Heart right ventricle (tissue), 16 donors: ENCODE measurements at regions not wholly inside any gene's neighbourhood (a gene's known extent, or its start where the extent isn't known, plus 50 kb on each side); places are given as distances from the start of the nearest gene placed in this dataset.

Experiments
- ATAC-seq, 8 donors: fragments of 200-7000 bp; cut with Tn5 transposase; one replicate each; pipeline ENCODE4 v1.9.1; 2020; ENCODE audit warnings: mild to moderate bottlenecking in 8 of 8, moderate library complexity in 8 of 8, moderate number of reproducible peaks in 1 of 8
- DNase-seq, 2 donors: peaks; one replicate each; pipeline ENCODE4 v3.0.0-alpha.2; 2020
- H3K27ac ChIP-seq, 10 donors: fragments of 200-600 bp; sonication (generic) in 2 of 10; one replicate each; pipeline versions ENCODE4 v1.5.0 to v1.8.0; 2020 to 2022; ENCODE audit warnings: mild to moderate bottlenecking in 3 of 10
- H3K27me3 ChIP-seq, 7 donors: fragments of 200-600 bp; one replicate each; pipeline ENCODE4 v1.8.0; 2021 to 2022; ENCODE audit warnings: mild to moderate bottlenecking in 2 of 7
- H3K36me3 ChIP-seq, 9 donors: fragments of 200-600 bp; sonication (generic) in 1 of 9; one replicate each; pipeline versions ENCODE4 v1.5.0 to v1.8.0; 2020 to 2022; ENCODE audit warnings: mild to moderate bottlenecking in 2 of 9
- H3K4me1 ChIP-seq, 9 donors: fragments of 200-600 bp; sonication (generic) in 1 of 9; one replicate each; pipeline versions ENCODE4 v1.5.0 to v1.8.0; 2020 to 2022; ENCODE audit warnings: mild to moderate bottlenecking in 4 of 9
- H3K4me3 ChIP-seq, 10 donors: fragments of 200-600 bp; sonication (generic) in 2 of 10; one replicate each; pipeline versions ENCODE4 v1.5.0 to v1.8.0; 2020 to 2022; ENCODE audit warnings: mild to moderate bottlenecking in 7 of 10, moderate library complexity in 2 of 10
- H3K9me3 ChIP-seq, 11 donors: fragments of 200-600 bp in 10 of 11; sonication (generic) in 2 of 11; one replicate each; pipeline versions ENCODE4 v1.5.0 to v1.8.0; 2013 to 2022; ENCODE audit warnings: mild to moderate bottlenecking in 2 of 11, control low read depth in 1 of 11, moderate library complexity in 1 of 11
- WGBS, 2 donors: extraction: QIAGEN DNeasy Blood & Tissue Kit; methylation state at CpG; one replicate each; pipeline ENCODE4 v1.1.7; 2013; ENCODE audit warnings: inconsistent platforms in 1 of 2; 5-methylcytosine and 5-hydroxymethylcytosine counted together
- intact Hi-C, 10 donors: fragments of 100-400 bp; cut with DNase I; formaldehyde crosslinking; loops; one replicate each; pipeline versions ENCODE4 v1.11.1 to v1.14.2; 2022
- TF ChIP-seq, protein P1 (sequence below), 9 donors: fragments of 200-600 bp; sonication (generic) in 2 of 9; IDR thresholded peaks; one replicate each; pipeline versions ENCODE4 v1.5.0 to v1.8.0; 2021 to 2022; ENCODE audit warnings: antibody characterized with exemption in 9 of 9, mild to moderate bottlenecking in 5 of 9, moderate library complexity in 1 of 9
- donor health status: Arrhythmogenic right ventricular cardiomyopathy.
- donor health status: ischemic (EF 13 %, LVEDD 7.1; RV severe dilation, severe dysfunction).
- donor health status: healthy with polysubstance abuse.
- donor health status: DM: no; HTN: yes; CAD: no.
- donor health status: DM: no; HTN: no; CAD: no.
- donor health status: ischemic (EF 25% LVEDD 6.9; RV normal size, moderate dysfunction).
- donor health status: ischemic (EF 25% LVEDD 5.7; RV mildly dilated, moderate dysfunction).
- donor health status: healthy.
- donor health status: DM: yes; HTN: yes; CAD: no.
- donor health status: Ischemic cardiomyopathy.
- donor health status: ischemic (EF 35%, LVEDD 5.7; RV mildly dilated, moderate dysfunction).
- donor health status: nonischemic (EF 11% LVEDD 7.7; RV severe dilation, severe dysfunction).
- donor health status: DM: yes; HTN: yes; CAD: no.
- donor health status: PGD.
- donor health status: ischemic (EF 29% LVEDD 5.4; RV normal size, mild dysfunction).
- donor health status: nonischemic (EF 23%, LVEDD 6.1; RV moderate dilation, normal function).

DNA sequence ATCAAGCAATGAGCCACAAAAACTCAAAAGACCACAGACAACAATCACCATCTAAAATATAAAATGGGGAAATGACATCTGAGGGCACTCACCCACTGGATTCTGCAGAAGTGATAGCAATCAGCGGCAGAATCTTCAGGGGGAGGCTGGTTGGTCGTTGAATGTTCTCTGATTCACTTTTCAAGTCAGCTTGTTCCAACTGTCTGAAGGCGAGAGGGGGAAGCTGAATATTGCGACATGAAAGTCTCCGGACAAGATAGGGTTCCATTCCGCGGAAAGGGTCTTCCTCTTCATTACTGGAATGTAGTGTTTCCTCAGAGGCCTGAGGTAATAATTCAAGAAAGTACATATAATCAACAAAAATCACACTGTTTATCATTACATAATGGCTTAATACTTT is 94.9 kb upstream of the PDE4D start:
- Histone ChIP-seq H3K36me3 (no peaks in the 10 kb centered on the region), H3K27me3 (no peaks in the 10 kb centered on the region), H3K27ac (no peak overlapping the region), H3K9me3 (peaks cover 0 to 4% (median 0%) of the 10 kb centered on the region in 11 donors), H3K4me3 (no peak overlapping the region), H3K4me1 (no peaks in the 10 kb centered on the region)
- TF ChIP-seq, protein P1, sequence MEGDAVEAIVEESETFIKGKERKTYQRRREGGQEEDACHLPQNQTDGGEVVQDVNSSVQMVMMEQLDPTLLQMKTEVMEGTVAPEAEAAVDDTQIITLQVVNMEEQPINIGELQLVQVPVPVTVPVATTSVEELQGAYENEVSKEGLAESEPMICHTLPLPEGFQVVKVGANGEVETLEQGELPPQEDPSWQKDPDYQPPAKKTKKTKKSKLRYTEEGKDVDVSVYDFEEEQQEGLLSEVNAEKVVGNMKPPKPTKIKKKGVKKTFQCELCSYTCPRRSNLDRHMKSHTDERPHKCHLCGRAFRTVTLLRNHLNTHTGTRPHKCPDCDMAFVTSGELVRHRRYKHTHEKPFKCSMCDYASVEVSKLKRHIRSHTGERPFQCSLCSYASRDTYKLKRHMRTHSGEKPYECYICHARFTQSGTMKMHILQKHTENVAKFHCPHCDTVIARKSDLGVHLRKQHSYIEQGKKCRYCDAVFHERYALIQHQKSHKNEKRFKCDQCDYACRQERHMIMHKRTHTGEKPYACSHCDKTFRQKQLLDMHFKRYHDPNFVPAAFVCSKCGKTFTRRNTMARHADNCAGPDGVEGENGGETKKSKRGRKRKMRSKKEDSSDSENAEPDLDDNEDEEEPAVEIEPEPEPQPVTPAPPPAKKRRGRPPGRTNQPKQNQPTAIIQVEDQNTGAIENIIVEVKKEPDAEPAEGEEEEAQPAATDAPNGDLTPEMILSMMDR (IDR thresholded peaks at IDR 0.05), result no peak
- no peak for ATAC-seq
- WGBS, 2 donors, result 88 to 93% methylated on average over 7 of the region's 7 CpGs
- DNase-seq, result no peak
- intact Hi-C loops, result no loop called here

DNA sequence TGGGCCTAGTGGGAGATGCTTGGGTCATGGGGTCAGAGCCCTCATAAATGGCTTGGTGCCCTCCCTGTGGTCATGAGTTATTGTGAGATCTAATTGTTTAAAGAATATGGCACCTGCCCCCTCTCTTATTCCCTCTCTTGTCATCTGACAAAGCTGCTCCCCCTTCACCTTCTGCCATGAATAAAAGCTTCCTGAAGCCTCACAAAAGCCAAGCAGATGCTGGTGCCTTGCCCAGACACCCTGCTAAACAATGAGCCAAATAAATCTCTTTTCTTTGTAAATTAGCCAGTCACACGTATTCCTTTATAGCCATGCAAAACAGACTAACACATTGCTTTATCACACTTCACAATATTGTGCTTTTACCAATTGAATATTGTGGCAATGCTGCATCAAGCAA is 82.8 kb upstream of the PDE4D start:
- no peaks in the 10 kb centered on the region for H3K27me3 ChIP-seq
- intact Hi-C loops, result no loop called here
- DNase-seq (no peak), ATAC-seq (no peak)
- H3K27ac ChIP-seq, result no peak overlapping the region
- H3K36me3 ChIP-seq, result no peaks in the 10 kb centered on the region
- WGBS, 2 donors, result 62 to 72% methylated on average over 1 of the region's 1 CpG
- no peak overlapping the region for H3K4me3 ChIP-seq
- TF ChIP-seq, protein P1 (IDR thresholded peaks at IDR 0.05), result no peak
- H3K4me1 ChIP-seq, result no peaks in the 10 kb centered on the region
- peaks cover 0 to 4% (median 0%) of the 10 kb centered on the region in 11 donors for H3K9me3 ChIP-seq

DNA sequence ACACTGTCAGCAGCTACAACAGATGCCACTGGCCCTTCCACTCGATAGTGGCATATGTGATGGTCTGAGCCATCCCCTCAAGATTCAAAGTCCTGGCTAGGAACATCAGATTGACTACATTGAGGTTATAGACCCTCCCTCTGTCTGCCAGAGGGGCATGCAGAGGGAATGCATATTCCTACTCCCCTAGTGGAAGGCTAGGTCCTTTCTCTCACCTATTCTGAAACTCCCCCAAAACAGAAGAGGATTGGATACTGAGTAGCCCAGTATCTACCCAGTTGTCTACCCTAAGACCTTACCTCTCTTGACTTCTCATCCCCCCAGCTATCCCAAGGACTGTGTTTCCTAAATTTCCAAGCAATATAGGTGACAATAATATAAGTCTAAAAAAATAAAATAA is 78.5 kb upstream of the PDE4D start:
- Histone ChIP-seq H3K4me3 (no peak overlapping the region), H3K27ac (no peak overlapping the region), H3K27me3 (no peaks in the 10 kb centered on the region), H3K4me1 (no peaks in the 10 kb centered on the region), H3K36me3 (no peaks in the 10 kb centered on the region), H3K9me3 (no peaks in the 10 kb centered on the region)
- no peak for ATAC-seq
- intact Hi-C loops, result no loop called here
- DNase-seq, result no peak
- WGBS, 2 donors, result 81 to 82% methylated on average over 1 of the region's 1 CpG
- TF ChIP-seq, protein P1 (IDR thresholded peaks at IDR 0.05), result no peak

DNA sequence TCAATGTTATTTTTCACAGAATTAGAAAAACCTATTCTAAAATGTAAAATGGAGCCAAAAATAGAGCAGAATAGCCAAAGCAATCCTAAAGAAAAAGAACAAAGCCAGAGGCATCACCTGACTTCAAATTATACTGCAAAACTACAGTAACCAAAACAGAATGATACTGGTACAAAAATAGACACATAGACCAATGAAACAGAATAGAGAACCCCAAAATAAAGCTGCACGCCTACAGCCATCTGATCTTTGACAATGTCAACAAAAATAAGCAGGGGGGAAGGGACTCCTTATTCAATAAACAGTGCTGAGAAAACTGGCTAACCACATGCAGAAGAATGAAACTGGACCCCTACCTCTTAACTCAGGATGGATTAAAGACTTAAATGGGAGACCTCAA is 65.8 kb upstream of the PDE4D start:
- 70 to 81% methylated on average over 1 of the region's 1 CpG for WGBS, 2 donors
- no peaks in the 10 kb centered on the region for H3K9me3 ChIP-seq
- TF ChIP-seq, protein P1 (IDR thresholded peaks at IDR 0.05), result no peak
- DNase-seq (no peak), ATAC-seq (no peak)
- H3K27ac ChIP-seq, result no peak overlapping the region
- H3K4me3 ChIP-seq, result no peak overlapping the region
- H3K27me3 ChIP-seq, result no peaks in the 10 kb centered on the region
- no peaks in the 10 kb centered on the region for H3K4me1 ChIP-seq
- intact Hi-C loops, result no loop called here
- no peaks in the 10 kb centered on the region for H3K36me3 ChIP-seq
